ENCODE measurements at regions not wholly inside any gene's neighbourhood (a gene's known extent, or its start where the extent isn't known, plus 50 kb on each side); places are given as distances from the start of the nearest gene placed in this dataset.

GRCh38 chr4:165627128-165627527 lies 245.9 kb upstream of the TLL1 start:
- no peak overlapping the region for H2AFZ ChIP-seq (ENCODE audit: low read length)
- no peaks in the 10 kb centered on the region for H3K27me3 ChIP-seq (ENCODE audit: control insufficient read depth, insufficient read depth, low read length)
- H4K20me1 ChIP-seq (ENCODE audit: control insufficient read depth, extremely low read depth, insufficient read depth, low read length), result no peaks in the 10 kb centered on the region
- no peak overlapping the region for H3K27ac ChIP-seq (ENCODE audit: insufficient read depth, low read length)
- no peak overlapping the region for H3K4me3 ChIP-seq (replicated peaks in 1 of 4; ENCODE audit: control extremely low read depth in 1 of 4, insufficient read depth in 1 of 4, low read depth in 3 of 4, low read length in 4 of 4)
- no peak for DNase-seq (ENCODE audit: low read depth in 2 of 2)
- no peak overlapping the region for H3K9ac ChIP-seq (ENCODE audit: insufficient read depth, low read length)
- no peaks in the 10 kb centered on the region for H3K4me1 ChIP-seq (ENCODE audit: control insufficient read depth, extremely low read depth, insufficient read depth, low read length)
- H3K4me2 ChIP-seq (ENCODE audit: extremely low read depth, insufficient read depth, low read length), result no peak overlapping the region
- no peaks in the 10 kb centered on the region for H3K9me3 ChIP-seq (ENCODE audit: control insufficient read depth, insufficient read depth, low read depth, low read length)
- TF ChIP-seq, protein P1, sequence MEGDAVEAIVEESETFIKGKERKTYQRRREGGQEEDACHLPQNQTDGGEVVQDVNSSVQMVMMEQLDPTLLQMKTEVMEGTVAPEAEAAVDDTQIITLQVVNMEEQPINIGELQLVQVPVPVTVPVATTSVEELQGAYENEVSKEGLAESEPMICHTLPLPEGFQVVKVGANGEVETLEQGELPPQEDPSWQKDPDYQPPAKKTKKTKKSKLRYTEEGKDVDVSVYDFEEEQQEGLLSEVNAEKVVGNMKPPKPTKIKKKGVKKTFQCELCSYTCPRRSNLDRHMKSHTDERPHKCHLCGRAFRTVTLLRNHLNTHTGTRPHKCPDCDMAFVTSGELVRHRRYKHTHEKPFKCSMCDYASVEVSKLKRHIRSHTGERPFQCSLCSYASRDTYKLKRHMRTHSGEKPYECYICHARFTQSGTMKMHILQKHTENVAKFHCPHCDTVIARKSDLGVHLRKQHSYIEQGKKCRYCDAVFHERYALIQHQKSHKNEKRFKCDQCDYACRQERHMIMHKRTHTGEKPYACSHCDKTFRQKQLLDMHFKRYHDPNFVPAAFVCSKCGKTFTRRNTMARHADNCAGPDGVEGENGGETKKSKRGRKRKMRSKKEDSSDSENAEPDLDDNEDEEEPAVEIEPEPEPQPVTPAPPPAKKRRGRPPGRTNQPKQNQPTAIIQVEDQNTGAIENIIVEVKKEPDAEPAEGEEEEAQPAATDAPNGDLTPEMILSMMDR (conservative IDR thresholded peaks at IDR 0.05 in 1 of 2, IDR thresholded peaks at IDR 0.05 in 1 of 2; ENCODE audit: low read depth in 1 of 2, low read length in 2 of 2), result no peak
- TF ChIP-seq EZH2 (IDR thresholded peaks at IDR 0.05; ENCODE audit: low read length, missing control alignments), result no peak
- no peaks in the 10 kb centered on the region for H3K79me2 ChIP-seq (ENCODE audit: control insufficient read depth, insufficient read depth, low read length)
- H3K36me3 ChIP-seq (ENCODE audit: control insufficient read depth, insufficient read depth, low read length), result no peaks in the 10 kb centered on the region

DNA sequence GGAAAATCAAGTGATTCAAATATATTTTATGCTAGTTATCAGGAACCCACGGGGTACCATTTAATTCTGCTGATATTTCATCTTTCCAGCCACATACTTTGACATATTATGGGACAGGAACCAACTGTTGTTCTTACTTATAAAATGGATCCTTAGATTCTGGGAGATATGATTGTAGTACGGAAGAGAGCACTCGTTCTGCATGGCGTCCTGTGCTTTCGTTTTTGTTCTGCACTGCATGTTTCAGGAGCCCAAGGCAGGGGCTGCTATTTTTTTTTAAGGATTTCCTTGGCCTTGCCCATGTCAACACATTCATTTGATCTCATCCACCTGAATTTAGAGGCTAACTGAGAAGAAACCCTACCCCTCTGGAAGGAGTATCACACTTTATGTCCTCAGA lies 245.5 kb upstream of the TLL1 start:
- no peak overlapping the region for H2AFZ ChIP-seq (ENCODE audit: low read length)

GRCh38 chr4:165628572-165628971 lies 244.5 kb upstream of the TLL1 start:
- H3K4me3 ChIP-seq (replicated peaks in 1 of 4; ENCODE audit: control extremely low read depth in 1 of 4, insufficient read depth in 1 of 4, low read depth in 3 of 4, low read length in 4 of 4), result no peak overlapping the region
- no peaks in the 10 kb centered on the region for H3K27me3 ChIP-seq (ENCODE audit: control insufficient read depth, insufficient read depth, low read length)
- no peak overlapping the region for H3K9ac ChIP-seq (ENCODE audit: insufficient read depth, low read length)
- no peaks in the 10 kb centered on the region for H3K4me1 ChIP-seq (ENCODE audit: control insufficient read depth, extremely low read depth, insufficient read depth, low read length)
- no peaks in the 10 kb centered on the region for H4K20me1 ChIP-seq (ENCODE audit: control insufficient read depth, extremely low read depth, insufficient read depth, low read length)
- no peaks in the 10 kb centered on the region for H3K36me3 ChIP-seq (ENCODE audit: control insufficient read depth, insufficient read depth, low read length)
- H3K4me2 ChIP-seq (ENCODE audit: extremely low read depth, insufficient read depth, low read length), result no peak overlapping the region
- no peaks in the 10 kb centered on the region for H3K9me3 ChIP-seq (ENCODE audit: control insufficient read depth, insufficient read depth, low read depth, low read length)
- no peak overlapping the region for H2AFZ ChIP-seq (ENCODE audit: low read length)
- DNase-seq (ENCODE audit: low read depth in 2 of 2), result no peak
- no peak overlapping the region for H3K27ac ChIP-seq (ENCODE audit: insufficient read depth, low read length)
- H3K79me2 ChIP-seq (ENCODE audit: control insufficient read depth, insufficient read depth, low read length), result no peaks in the 10 kb centered on the region
- TF ChIP-seq, protein P1 (conservative IDR thresholded peaks at IDR 0.05 in 1 of 2, IDR thresholded peaks at IDR 0.05 in 1 of 2; ENCODE audit: low read depth in 1 of 2, low read length in 2 of 2), result no peak
- no peak for TF ChIP-seq EZH2 (IDR thresholded peaks at IDR 0.05; ENCODE audit: low read length, missing control alignments)

More for the DNA sequence above, 245.5 kb upstream of the TLL1 start:
- Histone ChIP-seq H3K27ac (ENCODE audit: insufficient read depth, low read length) (no peak overlapping the region), H3K4me1 (ENCODE audit: control insufficient read depth, extremely low read depth, insufficient read depth, low read length) (no peaks in the 10 kb centered on the region), H3K79me2 (ENCODE audit: control insufficient read depth, insufficient read depth, low read length) (no peaks in the 10 kb centered on the region), H3K9ac (ENCODE audit: insufficient read depth, low read length) (no peak overlapping the region), H4K20me1 (ENCODE audit: control insufficient read depth, extremely low read depth, insufficient read depth, low read length) (no peaks in the 10 kb centered on the region), H3K4me3 (replicated peaks in 1 of 4; ENCODE audit: control extremely low read depth in 1 of 4, insufficient read depth in 1 of 4, low read depth in 3 of 4, low read length in 4 of 4) (no peak overlapping the region), H3K36me3 (ENCODE audit: control insufficient read depth, insufficient read depth, low read length) (no peaks in the 10 kb centered on the region), H3K27me3 (ENCODE audit: control insufficient read depth, insufficient read depth, low read length) (no peaks in the 10 kb centered on the region), H3K4me2 (ENCODE audit: extremely low read depth, insufficient read depth, low read length) (no peak overlapping the region), H3K9me3 (ENCODE audit: control insufficient read depth, insufficient read depth, low read depth, low read length) (no peaks in the 10 kb centered on the region)
- DNase-seq (ENCODE audit: low read depth in 2 of 2), result no peak
- TF ChIP-seq, protein P1 (conservative IDR thresholded peaks at IDR 0.05 in 1 of 2, IDR thresholded peaks at IDR 0.05 in 1 of 2; ENCODE audit: low read depth in 1 of 2, low read length in 2 of 2), result no peak
- TF ChIP-seq EZH2 (IDR thresholded peaks at IDR 0.05; ENCODE audit: low read length, missing control alignments), result no peak

Data from fibroblast of lung (primary cell).